HK-2 (cell line): ENCODE measurements at regions not wholly inside any gene's neighbourhood (a gene's known extent, or its start where the extent isn't known, plus 50 kb on each side); places are given as distances from the start of the nearest gene placed in this dataset.

Source experiments
- DNase-seq: peaks from one replicate; pipeline ENCODE4 v3.0.0-alpha.2; 2018; ENCODE audit not compliant: unreplicated experiment

GRCh38 chr5:5055712-5056111 lies 84.4 kb upstream of the ADAMTS16 start:
- no peak for DNase-seq

- no peak for DNase-seq
These were observed 78.3 kb upstream of the ADAMTS16 start for GRCh38 chr5:5061836-5062235.

- DNase-seq = no peak
These were observed 77.4 kb upstream of the ADAMTS16 start for GRCh38 chr5:5062525-5063302.

DNA sequence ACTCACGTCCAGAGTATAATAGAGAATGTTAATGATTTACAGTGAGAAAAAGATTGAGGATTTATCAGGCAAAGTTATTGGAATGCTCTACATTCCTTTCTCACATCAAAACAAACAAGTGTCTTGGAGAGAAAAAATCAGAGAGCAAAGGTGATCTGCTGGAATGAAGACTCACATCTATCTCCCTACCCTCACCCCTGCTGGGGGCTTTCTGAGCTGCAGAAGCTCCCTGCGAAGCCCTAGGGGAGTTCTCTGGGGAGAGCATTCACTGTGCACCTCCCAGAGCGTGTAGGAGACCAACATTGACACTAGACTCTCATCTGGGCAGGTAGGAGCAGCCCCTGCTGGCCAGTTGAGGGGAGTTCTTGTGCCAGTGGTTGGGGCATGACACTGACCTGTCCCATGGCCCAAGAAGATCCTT lies 76.6 kb upstream of the ADAMTS16 start:
- peak; percentile 21 for DNase-seq

DNA sequence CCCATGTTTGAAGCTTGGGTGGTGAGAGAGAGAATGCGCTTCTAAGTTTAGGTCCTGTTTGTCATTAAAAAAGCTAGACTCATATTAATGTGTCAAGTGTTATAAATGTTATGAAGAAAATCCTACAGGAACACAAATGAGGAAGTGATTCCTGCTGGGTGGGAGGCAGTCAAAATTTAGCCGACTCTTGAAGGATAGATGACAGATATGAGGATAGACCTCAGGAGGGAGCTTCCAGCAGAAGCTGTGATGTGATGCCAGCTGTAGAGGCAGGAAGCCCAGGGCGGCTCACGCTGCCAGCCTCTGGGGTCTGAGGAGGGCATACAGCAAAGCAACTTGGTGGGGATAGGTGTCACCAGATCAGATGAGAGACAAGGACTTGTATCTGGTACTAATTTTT lies 74.7 kb upstream of the ADAMTS16 start:
- DNase-seq = no peak

DNA sequence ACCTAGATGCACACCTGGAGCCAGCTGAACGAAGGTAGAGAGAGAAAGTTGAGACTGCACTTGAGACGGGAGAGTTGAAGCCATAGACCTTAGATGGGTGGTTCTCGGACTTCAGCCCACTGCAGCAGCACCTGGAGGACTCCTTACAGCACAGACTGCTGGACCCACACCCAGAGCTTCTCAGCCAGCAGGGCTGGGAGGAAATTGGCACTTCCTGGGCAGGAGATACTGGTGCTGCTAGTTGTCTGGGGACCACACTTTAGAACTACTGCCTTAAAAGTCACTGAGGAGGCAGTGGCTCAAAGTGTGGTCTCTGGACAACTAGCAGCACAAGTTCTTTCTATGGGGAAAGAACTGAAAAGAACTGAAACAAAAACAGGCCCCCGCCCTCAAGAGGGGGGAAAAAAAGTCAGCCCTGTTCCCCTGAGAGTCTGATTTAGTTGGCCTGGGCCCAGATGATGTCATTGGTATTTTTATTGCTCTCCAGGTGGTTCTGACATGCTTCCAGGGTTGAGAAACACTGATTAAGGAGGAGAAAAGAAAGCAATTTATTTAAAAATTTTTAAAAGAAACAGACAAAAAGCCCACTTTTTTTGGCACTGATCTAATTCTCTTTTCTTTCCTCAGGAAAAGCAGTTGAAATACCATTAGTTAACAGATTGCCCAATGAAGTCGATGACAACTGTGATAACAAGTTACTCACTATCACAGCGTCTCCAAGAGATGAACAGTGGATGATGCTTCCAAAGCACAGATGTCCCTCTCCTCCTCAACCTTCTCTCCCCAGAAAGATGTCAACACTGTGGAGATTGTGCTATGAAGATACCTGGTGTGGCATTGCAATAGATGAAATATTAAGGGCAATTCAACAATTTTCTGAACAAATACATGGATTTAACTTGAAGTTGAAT lies 73.6 kb upstream of the ADAMTS16 start:
- no peak for DNase-seq

DNA sequence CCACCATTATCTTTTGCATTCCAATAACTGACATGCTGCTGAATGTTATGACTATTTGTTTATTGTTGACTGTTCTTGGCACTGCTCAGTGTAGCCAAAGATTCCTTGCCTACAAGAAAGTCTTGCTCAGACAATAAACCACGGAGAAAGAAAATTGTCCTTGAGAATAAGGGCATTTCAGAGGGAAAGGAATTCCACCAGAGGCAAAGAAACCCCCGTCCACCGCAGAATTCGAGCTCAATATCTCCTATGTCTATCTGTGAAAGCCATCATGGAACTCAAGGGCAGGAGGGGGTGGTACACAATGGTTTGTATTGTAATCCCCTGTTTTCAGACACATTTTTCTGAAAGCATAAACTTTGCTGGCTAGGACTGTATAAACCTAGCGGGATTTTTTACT lies 70.3 kb upstream of the ADAMTS16 start:
- DNase-seq = no peak

DNA sequence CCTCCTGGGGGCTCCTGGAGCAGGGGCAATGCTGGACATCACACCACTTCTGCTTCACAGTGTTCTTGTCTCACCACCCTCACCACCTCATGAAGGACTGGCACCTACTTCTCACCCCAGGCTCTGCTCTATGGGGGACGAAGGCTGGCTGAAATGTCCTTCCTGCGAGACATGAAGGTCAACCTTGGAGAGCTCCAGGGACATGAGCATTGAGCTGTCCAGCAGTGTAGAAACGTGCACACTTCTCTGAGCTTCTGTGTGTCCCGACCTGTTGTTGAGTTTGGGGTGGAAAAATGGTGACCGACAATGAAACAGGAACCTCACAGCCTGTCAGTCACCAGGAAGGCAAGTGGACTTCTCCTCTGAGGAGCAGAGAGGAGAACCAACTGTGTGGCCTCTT lies 68.6 kb upstream of the ADAMTS16 start:
- no peak for DNase-seq

DNA sequence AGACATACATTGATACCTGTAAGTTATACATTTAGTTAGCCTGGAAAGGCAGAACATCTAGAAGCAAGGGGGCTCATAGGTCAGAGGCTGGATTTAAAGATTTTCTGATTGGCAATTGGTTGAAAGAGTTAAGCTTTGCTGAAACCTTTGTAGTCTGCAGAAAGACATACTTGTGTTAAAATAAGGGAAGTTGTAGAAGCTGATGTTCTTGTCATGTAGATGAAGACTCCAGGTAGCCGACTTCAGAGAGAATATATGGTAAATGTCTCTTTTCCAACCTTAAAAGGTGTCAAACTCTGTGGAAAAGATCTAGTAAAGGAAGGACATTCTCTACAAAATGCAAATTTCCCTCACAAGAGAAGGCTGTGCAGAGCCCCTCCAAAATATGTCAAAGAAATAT lies 62.9 kb upstream of the ADAMTS16 start:
- DNase-seq = no peak

DNA sequence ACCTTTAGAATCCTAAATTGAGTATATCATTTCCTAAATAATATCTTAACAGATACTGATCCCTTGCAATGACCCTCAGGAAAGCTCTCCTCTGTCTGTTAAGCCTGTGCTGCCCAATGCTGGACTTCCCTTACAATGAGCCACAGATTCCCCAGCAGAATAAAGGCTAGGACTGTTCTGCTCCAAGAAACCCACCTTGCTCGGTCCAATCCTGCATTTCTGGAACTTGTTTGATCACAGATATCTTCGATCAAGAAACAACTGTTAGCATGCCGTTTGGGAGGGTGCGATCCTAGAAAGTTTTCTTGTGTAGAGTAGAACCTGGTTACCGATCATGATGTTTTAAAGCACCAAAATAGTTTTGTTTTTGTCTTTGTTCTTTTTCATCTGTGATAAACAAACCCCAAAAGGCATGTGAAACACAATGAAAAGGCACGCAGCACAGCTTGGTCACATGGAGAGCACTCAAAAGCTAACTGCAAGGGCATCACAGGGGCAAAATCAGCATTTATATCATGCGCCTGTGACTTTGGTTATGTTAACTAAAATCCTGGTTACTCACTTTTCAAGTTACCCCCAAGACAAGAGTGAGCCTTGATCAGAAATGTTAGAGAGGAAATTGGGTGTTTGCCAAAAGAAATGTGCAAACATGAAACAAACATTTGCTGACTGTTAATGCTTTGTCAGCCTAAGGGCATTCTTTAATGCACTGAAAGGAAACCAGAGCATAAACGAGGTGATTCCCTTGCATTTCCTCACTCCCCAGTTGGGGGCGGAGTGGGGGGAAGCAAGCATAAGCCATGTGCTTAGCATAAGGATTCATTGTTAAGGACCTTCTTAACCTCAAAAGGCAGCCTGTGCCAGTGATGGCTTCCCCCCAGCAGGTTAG lies 61.9 kb upstream of the ADAMTS16 start:
- no peak for DNase-seq

- DNase-seq = peak; percentile 17
These were observed 60.3 kb upstream of the ADAMTS16 start for GRCh38 chr5:5079876-5080275.

DNA sequence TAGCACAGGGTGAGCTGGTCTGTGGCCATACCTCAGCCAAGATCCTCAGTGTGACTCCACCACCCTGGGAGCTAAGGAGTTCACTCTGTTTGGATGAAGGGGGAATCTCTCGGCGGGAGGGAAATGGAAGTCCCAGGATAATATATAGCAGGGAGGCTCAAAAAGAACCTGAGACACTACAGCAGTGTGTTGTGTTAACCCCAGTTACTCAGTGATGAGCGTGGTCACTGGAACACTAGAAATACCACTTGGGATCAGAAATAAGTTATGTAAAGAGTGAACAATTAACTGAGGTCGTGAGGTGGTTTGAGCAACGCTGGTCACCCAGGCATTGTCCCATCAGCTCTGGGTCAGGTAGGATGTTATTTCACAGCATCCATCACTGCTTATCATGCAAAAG lies 59.3 kb upstream of the ADAMTS16 start:
- DNase-seq = peak; percentile 42

DNA sequence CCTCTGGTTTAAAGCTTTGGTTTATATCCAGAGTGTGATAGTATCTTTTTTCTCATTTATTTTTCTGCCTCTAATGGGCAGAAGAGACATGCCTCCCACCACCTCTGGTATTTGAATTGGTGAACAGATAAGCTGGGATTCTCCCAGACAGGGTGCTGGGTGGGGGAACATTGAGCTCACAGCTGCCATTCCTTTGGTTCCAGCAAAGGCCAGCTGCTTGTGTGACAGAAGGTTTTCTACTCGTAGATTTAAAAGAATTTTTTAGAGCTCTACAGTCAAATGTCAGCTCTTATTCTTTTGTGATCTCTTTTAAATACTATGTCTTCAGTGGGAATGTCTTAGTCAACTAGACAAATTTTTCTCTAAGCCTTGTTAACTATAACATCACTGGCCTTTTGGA lies 54.7 kb upstream of the ADAMTS16 start:
- DNase-seq = no peak

GRCh38 chr5:5089895-5090649 lies 50.1 kb upstream of the ADAMTS16 start:
- peak; percentile 13 for DNase-seq
